Coronary artery (tissue), 2 donors: ENCODE measurements at regions not wholly inside any gene's neighbourhood (a gene's known extent, or its start where the extent isn't known, plus 50 kb on each side); places are given as distances from the start of the nearest gene placed in this dataset.

Source experiments
- DNase-seq: peaks from one replicate; pipeline ENCODE4 v3.0.0-alpha.2; 2017; ENCODE audit warnings: low spot score
- H3K27ac ChIP-seq, 2 donors: fragments of 200-600 bp; sonication (generic); one replicate each; pipeline ENCODE4 v1.5.1; 2016 to 2019
- H3K4me3 ChIP-seq: fragments of 200-600 bp; sonication (generic); 2 replicates; pipeline ENCODE4 v1.5.1; 2016; ENCODE audit warnings: mild to moderate bottlenecking, moderate library complexity
- TF ChIP-seq, protein P1 (sequence below): fragments of 200-600 bp; sonication (generic); IDR thresholded peaks from one replicate; pipeline ENCODE4 v1.5.1; 2019; ENCODE audit warnings: antibody characterized with exemption

DNA sequence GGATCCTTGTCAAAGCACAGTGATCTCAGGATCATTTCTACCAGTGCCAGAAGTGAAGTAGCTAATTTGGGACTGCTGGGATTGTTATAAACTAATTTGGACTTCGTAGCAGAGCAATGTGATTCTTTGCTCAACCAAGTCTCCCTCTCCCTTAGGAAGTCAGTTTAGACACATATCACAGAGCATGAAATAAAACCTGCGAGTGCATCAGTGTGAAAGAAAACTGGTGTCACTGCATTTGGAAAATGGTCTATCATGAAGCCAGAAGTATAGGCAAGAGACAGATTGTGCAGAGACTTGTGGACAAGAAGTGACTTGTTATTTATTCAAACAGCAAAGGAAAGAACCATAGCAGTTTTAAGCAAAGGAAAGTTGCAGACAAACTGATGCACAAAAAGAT lies 560.5 kb upstream of the NRG3 start:
- H3K4me3 ChIP-seq = no peak overlapping the region
- no peak for DNase-seq
- no peak overlapping the region for H3K27ac ChIP-seq
- TF ChIP-seq, protein P1, sequence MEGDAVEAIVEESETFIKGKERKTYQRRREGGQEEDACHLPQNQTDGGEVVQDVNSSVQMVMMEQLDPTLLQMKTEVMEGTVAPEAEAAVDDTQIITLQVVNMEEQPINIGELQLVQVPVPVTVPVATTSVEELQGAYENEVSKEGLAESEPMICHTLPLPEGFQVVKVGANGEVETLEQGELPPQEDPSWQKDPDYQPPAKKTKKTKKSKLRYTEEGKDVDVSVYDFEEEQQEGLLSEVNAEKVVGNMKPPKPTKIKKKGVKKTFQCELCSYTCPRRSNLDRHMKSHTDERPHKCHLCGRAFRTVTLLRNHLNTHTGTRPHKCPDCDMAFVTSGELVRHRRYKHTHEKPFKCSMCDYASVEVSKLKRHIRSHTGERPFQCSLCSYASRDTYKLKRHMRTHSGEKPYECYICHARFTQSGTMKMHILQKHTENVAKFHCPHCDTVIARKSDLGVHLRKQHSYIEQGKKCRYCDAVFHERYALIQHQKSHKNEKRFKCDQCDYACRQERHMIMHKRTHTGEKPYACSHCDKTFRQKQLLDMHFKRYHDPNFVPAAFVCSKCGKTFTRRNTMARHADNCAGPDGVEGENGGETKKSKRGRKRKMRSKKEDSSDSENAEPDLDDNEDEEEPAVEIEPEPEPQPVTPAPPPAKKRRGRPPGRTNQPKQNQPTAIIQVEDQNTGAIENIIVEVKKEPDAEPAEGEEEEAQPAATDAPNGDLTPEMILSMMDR = no peak

DNA sequence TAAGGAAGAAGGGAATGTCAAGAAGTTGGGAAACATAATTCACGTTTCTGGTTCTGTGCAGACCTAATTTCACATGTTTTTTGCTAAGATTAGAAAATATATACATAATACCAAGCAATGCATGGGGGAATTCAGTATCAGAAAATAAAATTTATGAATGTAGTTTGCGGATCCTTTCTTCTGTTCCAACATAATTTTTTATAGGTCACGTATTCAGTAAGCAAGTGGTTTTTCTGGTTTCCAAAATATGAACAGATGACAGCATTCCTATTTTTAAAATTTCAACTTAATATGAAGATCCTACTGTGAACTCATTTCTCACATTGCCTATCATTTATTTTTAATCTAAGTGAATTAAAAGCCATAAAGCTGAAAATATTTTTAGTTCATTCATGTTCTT lies 560.0 kb upstream of the NRG3 start:
- DNase-seq = no peak

DNA sequence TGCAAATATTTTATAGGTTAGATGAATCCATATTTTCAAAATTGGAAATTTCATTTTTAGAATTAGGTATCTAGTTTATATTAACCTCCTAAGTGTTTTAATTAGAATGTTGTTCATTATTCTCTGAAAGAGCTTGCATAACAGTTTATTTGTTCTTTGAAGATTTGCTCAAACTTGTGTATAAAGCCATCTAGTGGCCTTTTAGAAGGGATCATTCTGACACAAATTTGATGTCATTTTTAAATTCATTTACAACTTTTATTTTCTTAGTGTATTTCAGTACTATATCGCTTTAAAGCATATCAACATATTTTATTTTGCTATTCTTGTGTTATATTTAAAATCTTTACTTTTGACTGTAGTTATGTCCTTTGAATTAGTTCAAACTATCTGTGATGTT lies 527.0 kb upstream of the NRG3 start:
- DNase-seq = no peak
- Histone ChIP-seq H3K4me3 (no peak overlapping the region), H3K27ac (no peak overlapping the region)
- TF ChIP-seq, protein P1 = no peak

More for the DNA sequence above, 560.0 kb upstream of the NRG3 start:
- H3K4me3 ChIP-seq = no peak overlapping the region
- TF ChIP-seq, protein P1 = no peak
- no peak overlapping the region for H3K27ac ChIP-seq

DNA sequence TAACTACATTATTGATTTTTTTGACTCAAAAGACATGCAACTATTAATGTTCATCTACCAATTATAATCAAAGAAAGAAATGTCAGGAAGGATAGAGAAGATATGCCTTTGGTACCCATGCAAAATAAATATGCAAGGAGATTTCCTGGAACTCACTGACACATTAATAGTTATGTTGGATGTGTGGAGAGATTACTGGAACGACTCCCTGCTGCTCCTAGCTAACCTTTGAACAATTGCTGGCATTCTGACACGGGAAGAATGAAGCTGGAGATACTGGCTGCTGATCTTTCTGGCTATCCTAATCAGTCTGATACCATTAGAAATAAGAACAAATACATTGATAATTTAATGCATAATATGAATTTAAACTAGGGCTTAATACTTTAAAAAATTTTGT lies 507.9 kb upstream of the NRG3 start:
- DNase-seq = no peak
- Histone ChIP-seq H3K4me3 (no peak overlapping the region), H3K27ac (no peak overlapping the region)
- TF ChIP-seq, protein P1 = no peak

DNA sequence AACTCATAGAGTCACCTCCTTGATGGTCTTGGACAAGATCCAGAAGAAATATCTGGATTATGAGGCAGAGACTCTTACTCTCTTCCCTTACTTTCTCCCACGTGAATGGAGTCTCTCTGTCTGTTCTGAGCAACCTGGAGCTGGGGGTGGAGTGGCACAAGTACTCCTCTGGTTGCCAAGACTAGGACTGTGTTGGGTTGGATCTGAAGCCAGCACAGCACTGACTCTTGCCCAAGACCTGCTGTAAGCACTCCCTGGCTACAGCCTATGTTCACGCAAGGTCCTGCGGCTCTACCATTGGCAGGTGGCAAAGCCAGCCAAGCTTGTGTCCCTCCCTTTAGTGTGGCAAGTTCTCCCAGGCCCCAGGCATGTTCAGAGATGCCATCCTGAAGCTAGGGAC lies 488.2 kb upstream of the NRG3 start:
- TF ChIP-seq, protein P1 = no peak
- no peak overlapping the region for H3K27ac ChIP-seq
- DNase-seq = no peak
- no peak overlapping the region for H3K4me3 ChIP-seq

DNA sequence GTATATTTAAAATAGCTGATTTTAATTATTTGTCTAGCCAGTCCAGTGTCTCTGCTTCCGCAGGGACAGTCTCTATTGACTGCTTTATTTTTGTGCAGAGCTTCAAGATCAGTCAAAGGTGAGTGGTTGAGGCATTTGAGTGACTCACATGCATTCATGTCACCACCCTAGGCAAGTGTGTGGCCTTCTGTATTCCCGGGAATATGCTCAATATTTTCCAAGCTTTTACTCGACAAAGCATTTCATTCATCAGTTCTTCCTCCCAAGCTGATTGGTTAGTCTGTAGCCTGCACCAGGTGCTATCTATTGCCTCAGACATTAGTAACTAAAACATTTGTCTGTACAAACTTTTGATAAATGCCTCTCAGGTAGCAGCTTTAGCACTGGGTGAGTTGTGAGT lies 471.5 kb upstream of the NRG3 start:
- DNase-seq = no peak
- TF ChIP-seq, protein P1 = no peak
- Histone ChIP-seq H3K4me3 (no peak overlapping the region), H3K27ac (no peak overlapping the region)

DNA sequence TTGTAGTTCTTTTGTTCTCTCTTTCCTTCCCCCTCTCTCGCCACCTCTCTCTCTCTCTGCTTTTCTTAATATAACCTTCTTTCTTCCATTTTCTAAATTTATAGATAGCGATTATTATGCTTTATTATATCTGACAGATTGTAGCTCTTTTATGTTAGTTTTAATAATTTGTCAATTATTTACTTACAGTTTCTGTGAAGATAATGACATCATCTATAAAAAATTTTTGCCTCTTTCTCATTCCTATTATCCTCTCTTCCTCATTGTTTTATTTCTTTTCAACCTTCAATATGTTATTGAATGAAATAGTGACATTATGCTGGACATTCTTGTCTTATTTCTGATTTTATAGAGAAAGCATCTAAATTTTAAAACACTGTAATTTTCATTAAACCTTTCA lies 469.6 kb upstream of the NRG3 start:
- no peak for DNase-seq
- TF ChIP-seq, protein P1 = no peak
- Histone ChIP-seq H3K4me3 (no peak overlapping the region), H3K27ac (no peak overlapping the region)
